ENCODE measurements at regions not wholly inside any gene's neighbourhood (a gene's known extent, or its start where the extent isn't known, plus 50 kb on each side); places are given as distances from the start of the nearest gene placed in this dataset.

DNA sequence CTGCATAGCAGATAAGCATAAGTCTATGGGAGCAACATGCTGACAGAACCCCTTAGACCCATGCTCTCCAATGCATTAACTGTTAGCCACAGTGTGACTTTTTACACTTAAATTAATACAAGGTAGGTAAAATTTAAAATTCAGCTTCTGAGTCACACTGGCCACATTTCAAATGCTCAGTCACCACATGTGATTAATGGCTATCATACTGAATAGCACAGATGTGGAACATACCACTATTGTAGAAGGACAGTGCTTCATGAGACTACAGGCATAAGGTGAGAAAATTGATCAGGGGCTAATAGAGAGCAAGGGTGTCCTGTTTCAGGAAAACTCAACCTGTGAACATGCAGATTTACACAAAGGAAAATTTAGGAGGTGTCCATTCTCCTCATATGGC, 357.0 kb upstream of the SEMA6D start:
- ChIA-PET POLR2A (no interaction called here), CTCF (ENCODE audit: unreplicated experiment) (no interaction called here)
- no peak overlapping the region for H2AFZ ChIP-seq (ENCODE audit: low read length)
- H3K36me3 ChIP-seq (ENCODE audit: insufficient read depth, low read length), result no peaks in the 10 kb centered on the region
- no TSS peak for BruUV-seq (replicated peaks)
- intact Hi-C loops (cut with micrococcal nuclease; ENCODE audit: unreplicated experiment), result no loop called here
- H3K4me2 ChIP-seq (ENCODE audit: low read length), result no peak overlapping the region
- H3K9me3 ChIP-seq (ENCODE audit: low read length), result no peaks in the 10 kb centered on the region
- H3K4me3 ChIP-seq (ENCODE audit: low read depth, low read length, poor library complexity, severe bottlenecking), result no peak overlapping the region
- H3K27ac ChIP-seq (ENCODE audit: low read depth, low read length, poor library complexity, severe bottlenecking), result no peak overlapping the region
- H4K20me1 ChIP-seq (ENCODE audit: insufficient read depth, low read length), result no peaks in the 10 kb centered on the region
- H3K79me2 ChIP-seq (ENCODE audit: insufficient read depth, low read depth, low read length), result no peaks in the 10 kb centered on the region
- no peaks in the 10 kb centered on the region for H3K9me2 ChIP-seq (ENCODE audit: insufficient read depth, low read length)
- no peak for DNase-seq (ENCODE audit: low spot score)
- no peaks in the 10 kb centered on the region for H3K4me1 ChIP-seq (ENCODE audit: insufficient read depth, low read length, poor library complexity, severe bottlenecking)
- TF ChIP-seq, protein P1, sequence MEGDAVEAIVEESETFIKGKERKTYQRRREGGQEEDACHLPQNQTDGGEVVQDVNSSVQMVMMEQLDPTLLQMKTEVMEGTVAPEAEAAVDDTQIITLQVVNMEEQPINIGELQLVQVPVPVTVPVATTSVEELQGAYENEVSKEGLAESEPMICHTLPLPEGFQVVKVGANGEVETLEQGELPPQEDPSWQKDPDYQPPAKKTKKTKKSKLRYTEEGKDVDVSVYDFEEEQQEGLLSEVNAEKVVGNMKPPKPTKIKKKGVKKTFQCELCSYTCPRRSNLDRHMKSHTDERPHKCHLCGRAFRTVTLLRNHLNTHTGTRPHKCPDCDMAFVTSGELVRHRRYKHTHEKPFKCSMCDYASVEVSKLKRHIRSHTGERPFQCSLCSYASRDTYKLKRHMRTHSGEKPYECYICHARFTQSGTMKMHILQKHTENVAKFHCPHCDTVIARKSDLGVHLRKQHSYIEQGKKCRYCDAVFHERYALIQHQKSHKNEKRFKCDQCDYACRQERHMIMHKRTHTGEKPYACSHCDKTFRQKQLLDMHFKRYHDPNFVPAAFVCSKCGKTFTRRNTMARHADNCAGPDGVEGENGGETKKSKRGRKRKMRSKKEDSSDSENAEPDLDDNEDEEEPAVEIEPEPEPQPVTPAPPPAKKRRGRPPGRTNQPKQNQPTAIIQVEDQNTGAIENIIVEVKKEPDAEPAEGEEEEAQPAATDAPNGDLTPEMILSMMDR (conservative IDR thresholded peaks at IDR 0.05; ENCODE audit: low read length), result no peak
- no peak for TF ChIP-seq EZH2phosphoT487 (IDR thresholded peaks at IDR 0.05; ENCODE audit: borderline replicate concordance, low read depth, low read length)

DNA sequence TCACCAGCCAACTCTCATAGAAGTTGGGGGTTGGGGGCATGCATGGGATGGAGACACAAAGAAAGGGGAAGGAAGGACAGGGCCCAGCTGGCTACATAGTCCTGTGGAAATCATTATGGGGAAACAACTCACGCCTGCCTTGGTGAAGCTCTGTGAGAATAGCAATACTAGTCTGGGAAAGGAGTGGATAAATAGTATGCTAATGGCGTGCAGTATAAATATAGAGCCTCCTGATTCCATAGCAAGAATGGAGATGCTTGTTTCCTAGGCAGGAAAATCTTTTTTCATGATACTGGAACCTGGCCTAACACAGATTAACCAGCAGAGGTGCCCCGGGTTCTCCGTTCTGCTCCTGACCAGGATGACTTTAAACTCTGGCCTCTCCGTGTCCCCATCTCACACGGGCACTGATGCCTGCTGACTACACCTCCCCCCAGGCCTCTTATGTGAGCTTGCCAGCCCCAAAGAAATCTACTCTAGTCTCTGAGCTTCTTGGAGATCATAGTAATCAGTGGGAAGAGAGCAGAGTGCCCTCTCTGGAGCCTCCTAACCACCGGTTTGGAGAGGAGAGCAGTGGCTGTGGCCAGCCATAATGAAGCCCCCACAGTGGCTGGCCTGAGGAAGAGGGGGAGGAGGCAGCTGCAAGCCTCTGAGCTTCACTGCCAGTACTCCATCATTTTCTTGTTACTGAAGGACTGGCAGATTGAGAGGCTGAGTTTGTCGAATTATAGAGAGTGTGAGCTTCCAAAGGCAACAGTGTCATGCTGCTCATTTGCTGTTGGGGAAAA, 355.0 kb upstream of the SEMA6D start:
- ChIA-PET CTCF (ENCODE audit: unreplicated experiment) (no interaction called here), POLR2A (interaction anchor here (0.6 kb wide), 1 partner anchor 14 kb away, joined by 4 read pairs; no protein-coding TSS in a partner anchor)
- no TSS peak for BruUV-seq (replicated peaks)
- Histone ChIP-seq H3K4me3 (ENCODE audit: low read depth, low read length, poor library complexity, severe bottlenecking) (no peak overlapping the region), H2AFZ (ENCODE audit: low read length) (no peak overlapping the region), H3K9me2 (ENCODE audit: insufficient read depth, low read length) (no peaks in the 10 kb centered on the region), H3K36me3 (ENCODE audit: insufficient read depth, low read length) (no peaks in the 10 kb centered on the region), H4K20me1 (ENCODE audit: insufficient read depth, low read length) (no peaks in the 10 kb centered on the region), H3K4me2 (ENCODE audit: low read length) (no peak overlapping the region), H3K4me1 (ENCODE audit: insufficient read depth, low read length, poor library complexity, severe bottlenecking) (no peaks in the 10 kb centered on the region), H3K9me3 (ENCODE audit: low read length) (no peaks in the 10 kb centered on the region), H3K27ac (ENCODE audit: low read depth, low read length, poor library complexity, severe bottlenecking) (no peak overlapping the region), H3K79me2 (ENCODE audit: insufficient read depth, low read depth, low read length) (no peaks in the 10 kb centered on the region)
- intact Hi-C loops (cut with micrococcal nuclease; ENCODE audit: unreplicated experiment), result no loop called here
- no peak for DNase-seq (ENCODE audit: low spot score)
- no peak for TF ChIP-seq EZH2phosphoT487 (IDR thresholded peaks at IDR 0.05; ENCODE audit: borderline replicate concordance, low read depth, low read length)
- TF ChIP-seq, protein P1 (conservative IDR thresholded peaks at IDR 0.05; ENCODE audit: low read length), result no peak

DNA sequence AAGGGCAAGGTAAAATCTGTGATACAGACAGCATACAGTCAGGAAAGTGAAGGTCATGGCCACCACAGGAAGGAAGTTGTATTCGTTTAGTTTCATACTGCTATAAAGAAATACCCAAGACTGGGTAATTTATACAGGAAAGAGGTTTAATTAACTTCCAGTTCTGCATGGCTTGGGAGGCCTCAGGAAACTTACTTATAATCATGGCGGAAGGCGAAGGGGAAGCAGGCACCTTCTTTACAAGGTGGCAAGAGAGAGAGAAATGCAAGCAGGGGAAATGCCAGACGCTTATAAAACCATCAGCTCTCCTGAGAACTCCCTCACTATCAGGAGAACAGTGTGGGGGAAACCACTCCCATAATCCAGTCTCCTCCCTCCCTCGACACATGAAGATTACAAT, 353.7 kb upstream of the SEMA6D start:
- ChIA-PET POLR2A (no interaction called here), CTCF (ENCODE audit: unreplicated experiment) (no interaction called here)
- Histone ChIP-seq H3K4me2 (ENCODE audit: low read length) (no peak overlapping the region), H3K79me2 (ENCODE audit: insufficient read depth, low read depth, low read length) (no peaks in the 10 kb centered on the region), H3K9me3 (ENCODE audit: low read length) (no peaks in the 10 kb centered on the region), H2AFZ (ENCODE audit: low read length) (no peak overlapping the region), H3K9me2 (ENCODE audit: insufficient read depth, low read length) (no peaks in the 10 kb centered on the region), H3K4me1 (ENCODE audit: insufficient read depth, low read length, poor library complexity, severe bottlenecking) (no peaks in the 10 kb centered on the region), H4K20me1 (ENCODE audit: insufficient read depth, low read length) (no peaks in the 10 kb centered on the region), H3K27ac (ENCODE audit: low read depth, low read length, poor library complexity, severe bottlenecking) (no peak overlapping the region), H3K36me3 (ENCODE audit: insufficient read depth, low read length) (no peaks in the 10 kb centered on the region), H3K4me3 (ENCODE audit: low read depth, low read length, poor library complexity, severe bottlenecking) (no peak overlapping the region)
- no TSS peak for BruUV-seq (replicated peaks)
- intact Hi-C loops (cut with micrococcal nuclease; ENCODE audit: unreplicated experiment), result no loop called here
- DNase-seq (ENCODE audit: low spot score), result no peak
- TF ChIP-seq EZH2phosphoT487 (IDR thresholded peaks at IDR 0.05; ENCODE audit: borderline replicate concordance, low read depth, low read length), result no peak
- TF ChIP-seq, protein P1 (conservative IDR thresholded peaks at IDR 0.05; ENCODE audit: low read length), result no peak

Measured in OCI-LY7 (cell line).